ENCODE measurements at regions not wholly inside any gene's neighbourhood (a gene's known extent, or its start where the extent isn't known, plus 50 kb on each side); places are given as distances from the start of the nearest gene placed in this dataset.

- Histone ChIP-seq H3K9me3 (no peaks in the 10 kb centered on the region), H3K36me3 (peaks cover 1% of the 10 kb centered on the region), H3K27me3 (no peaks in the 10 kb centered on the region), H3K27ac (no peak overlapping the region), H3K4me1 (no peaks in the 10 kb centered on the region), H3K4me3 (no peak overlapping the region)
- intact Hi-C loops (cut with DNase I; ENCODE audit: low total_unique reads): no loop called here
- DNase-seq (ENCODE audit: low spot score in 2 of 2): no peak
- no peak for TF ChIP-seq POLR2A (IDR thresholded peaks at IDR 0.05)
- no peak for TF ChIP-seq POLR2AphosphoS5 (IDR thresholded peaks at IDR 0.05)
- TF ChIP-seq, protein P1, sequence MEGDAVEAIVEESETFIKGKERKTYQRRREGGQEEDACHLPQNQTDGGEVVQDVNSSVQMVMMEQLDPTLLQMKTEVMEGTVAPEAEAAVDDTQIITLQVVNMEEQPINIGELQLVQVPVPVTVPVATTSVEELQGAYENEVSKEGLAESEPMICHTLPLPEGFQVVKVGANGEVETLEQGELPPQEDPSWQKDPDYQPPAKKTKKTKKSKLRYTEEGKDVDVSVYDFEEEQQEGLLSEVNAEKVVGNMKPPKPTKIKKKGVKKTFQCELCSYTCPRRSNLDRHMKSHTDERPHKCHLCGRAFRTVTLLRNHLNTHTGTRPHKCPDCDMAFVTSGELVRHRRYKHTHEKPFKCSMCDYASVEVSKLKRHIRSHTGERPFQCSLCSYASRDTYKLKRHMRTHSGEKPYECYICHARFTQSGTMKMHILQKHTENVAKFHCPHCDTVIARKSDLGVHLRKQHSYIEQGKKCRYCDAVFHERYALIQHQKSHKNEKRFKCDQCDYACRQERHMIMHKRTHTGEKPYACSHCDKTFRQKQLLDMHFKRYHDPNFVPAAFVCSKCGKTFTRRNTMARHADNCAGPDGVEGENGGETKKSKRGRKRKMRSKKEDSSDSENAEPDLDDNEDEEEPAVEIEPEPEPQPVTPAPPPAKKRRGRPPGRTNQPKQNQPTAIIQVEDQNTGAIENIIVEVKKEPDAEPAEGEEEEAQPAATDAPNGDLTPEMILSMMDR (IDR thresholded peaks at IDR 0.05): no peak
These were observed 192.5 kb downstream of the TECRL start for GRCh38 chr4:64216741-64217140.

DNA sequence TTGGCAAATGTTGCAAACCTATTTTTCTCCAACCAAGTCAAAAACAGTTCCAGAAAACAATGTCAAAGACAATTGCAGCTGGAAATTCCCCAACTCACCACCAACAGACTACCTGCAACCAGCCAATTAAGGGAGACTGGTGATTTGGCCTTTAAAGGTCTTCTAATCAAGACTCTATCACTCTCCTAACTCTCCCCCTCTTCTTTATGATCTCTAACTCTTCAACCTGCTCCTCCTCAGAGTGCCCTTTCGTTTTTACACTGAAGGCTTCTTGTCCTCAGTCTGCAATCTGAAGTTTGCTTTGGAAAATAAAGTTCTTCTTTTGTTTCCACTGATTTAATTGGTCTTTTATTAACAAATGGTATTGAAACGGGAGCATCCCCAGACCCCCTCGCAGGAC is 203.9 kb downstream of the TECRL start:
- peaks cover 6 to 19% of the 10 kb centered on the region in 2 donors for H3K9me3 ChIP-seq
- no peak for DNase-seq (ENCODE audit: low spot score in 2 of 2)
- intact Hi-C loops (cut with DNase I; ENCODE audit: low total_unique reads): no loop called here

GRCh38 chr4:64200001-64200555 is 209.2 kb downstream of the TECRL start:
- intact Hi-C loops (cut with DNase I; ENCODE audit: low total_unique reads): no loop called here
- H3K4me3 ChIP-seq: no peak overlapping the region
- DNase-seq (ENCODE audit: low spot score in 2 of 2): no peak
- no peaks in the 10 kb centered on the region for H3K27me3 ChIP-seq
- no peak overlapping the region for H3K27ac ChIP-seq
- no peaks in the 10 kb centered on the region for H3K4me1 ChIP-seq
- TF ChIP-seq POLR2A (IDR thresholded peaks at IDR 0.05) (no peak), POLR2AphosphoS5 (IDR thresholded peaks at IDR 0.05) (no peak)
- TF ChIP-seq, protein P1 (IDR thresholded peaks at IDR 0.05): no peak
- no peaks in the 10 kb centered on the region for H3K9me3 ChIP-seq
- no peaks in the 10 kb centered on the region for H3K36me3 ChIP-seq

More for the DNA sequence above, 203.9 kb downstream of the TECRL start:
- Histone ChIP-seq H3K4me3 (no peak overlapping the region), H3K27me3 (no peaks in the 10 kb centered on the region), H3K4me1 (no peaks in the 10 kb centered on the region), H3K36me3 (no peaks in the 10 kb centered on the region), H3K27ac (no peak overlapping the region)
- TF ChIP-seq POLR2AphosphoS5 (IDR thresholded peaks at IDR 0.05): no peak
- TF ChIP-seq, protein P1 (IDR thresholded peaks at IDR 0.05): no peak
- no peak for TF ChIP-seq POLR2A (IDR thresholded peaks at IDR 0.05)

DNA sequence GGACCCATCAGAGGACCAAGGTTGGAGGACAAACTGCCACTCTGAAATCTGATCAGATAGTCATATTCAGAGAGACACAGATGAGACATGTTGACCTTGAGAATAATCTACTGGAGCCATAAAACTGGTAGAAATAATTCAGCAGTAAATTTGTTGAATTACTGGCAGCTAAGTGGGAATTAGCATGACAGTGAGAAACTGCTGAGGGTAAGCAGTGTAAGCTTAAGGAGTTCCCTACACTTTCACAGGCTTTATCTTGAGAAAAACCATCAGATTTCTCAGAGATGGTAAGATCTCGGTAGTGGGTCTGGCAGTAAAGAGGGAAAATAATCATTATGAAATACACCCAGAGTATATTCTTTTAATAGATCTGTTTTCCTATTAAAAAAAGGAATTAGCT is 213.7 kb downstream of the TECRL start:
- no peaks in the 10 kb centered on the region for H3K9me3 ChIP-seq
- H3K36me3 ChIP-seq: no peaks in the 10 kb centered on the region
- H3K4me3 ChIP-seq: no peak overlapping the region
- intact Hi-C loops (cut with DNase I; ENCODE audit: low total_unique reads): no loop called here
- no peaks in the 10 kb centered on the region for H3K27me3 ChIP-seq
- no peak for TF ChIP-seq POLR2A (IDR thresholded peaks at IDR 0.05)
- TF ChIP-seq, protein P1 (IDR thresholded peaks at IDR 0.05): no peak
- no peak for TF ChIP-seq POLR2AphosphoS5 (IDR thresholded peaks at IDR 0.05)
- DNase-seq (ENCODE audit: low spot score in 2 of 2): no peak
- no peaks in the 10 kb centered on the region for H3K4me1 ChIP-seq
- no peak overlapping the region for H3K27ac ChIP-seq

GRCh38 chr4:64192731-64193412 is 216.4 kb downstream of the TECRL start:
- intact Hi-C loops (cut with DNase I; ENCODE audit: low total_unique reads): no loop called here
- no peaks in the 10 kb centered on the region for H3K4me1 ChIP-seq
- TF ChIP-seq, protein P1 (IDR thresholded peaks at IDR 0.05): no peak
- no peak for TF ChIP-seq POLR2A (IDR thresholded peaks at IDR 0.05)
- no peak for TF ChIP-seq POLR2AphosphoS5 (IDR thresholded peaks at IDR 0.05)

More at GRCh38 chr4:64192731-64193412, 216.4 kb downstream of the TECRL start:
- Histone ChIP-seq H3K9me3 (no peaks in the 10 kb centered on the region), H3K27me3 (no peaks in the 10 kb centered on the region), H3K27ac (no peak overlapping the region), H3K4me3 (no peak overlapping the region), H3K36me3 (no peaks in the 10 kb centered on the region)
- no peak for DNase-seq (ENCODE audit: low spot score in 2 of 2)
